HG02759 (cell line): ENCODE measurements at regions not wholly inside any gene's neighbourhood (a gene's known extent, or its start where the extent isn't known, plus 50 kb on each side); places are given as distances from the start of the nearest gene placed in this dataset.
A peak's percentile ranks its signal among the peaks of the same experiment; 100 is the strongest.

Experiments
- ATAC-seq: cut with Tn5 transposase; IDR thresholded peaks from one replicate; pipeline ENCODE4 v1.9.1; 2021; ENCODE audit warnings: mild to moderate bottlenecking, moderate library complexity; ENCODE audit not compliant: unreplicated experiment

DNA sequence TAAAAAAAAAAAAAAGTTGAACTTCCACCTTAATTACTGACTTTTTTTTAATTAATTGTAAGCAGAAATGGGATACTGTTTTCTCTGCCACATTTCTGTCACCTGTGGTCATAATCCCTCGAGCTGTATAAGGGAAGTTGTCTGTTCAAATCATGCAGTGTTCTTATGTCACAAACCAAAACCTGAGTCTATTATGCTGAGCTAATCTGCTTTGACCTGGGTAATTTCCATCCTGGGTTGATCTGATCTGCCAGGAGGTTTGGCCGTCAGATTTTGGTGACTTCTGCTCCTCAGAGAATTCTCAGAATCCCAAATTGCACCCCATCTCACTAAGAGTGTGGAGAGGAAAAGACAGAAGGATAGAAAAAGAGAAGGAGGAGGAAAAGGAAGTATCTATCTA, 683.1 kb downstream of the KCTD8 start:
- no peak for ATAC-seq

DNA sequence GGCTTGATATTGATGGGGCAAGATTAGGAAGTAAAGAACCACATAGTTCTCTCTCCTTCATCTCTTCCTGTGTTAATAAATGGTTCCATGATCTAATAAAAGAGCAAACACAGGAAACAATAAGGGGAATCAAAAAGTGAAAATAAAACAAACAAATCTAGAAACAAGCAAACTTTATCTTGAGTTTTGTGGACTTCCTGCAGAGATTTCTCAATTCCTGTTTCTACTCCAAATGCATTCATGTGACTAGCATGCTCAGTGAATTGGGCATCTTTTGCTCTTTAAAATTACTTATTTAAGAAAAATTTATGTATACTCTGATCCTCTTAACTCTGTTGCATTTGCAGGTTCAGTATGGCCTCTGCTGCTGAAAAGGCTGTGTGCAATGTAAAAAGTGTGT, 682.0 kb downstream of the KCTD8 start:
- peak; percentile 41 for ATAC-seq

- ATAC-seq = no peak
Measured at GRCh38 chr4:43776371-43776770, 672.2 kb downstream of the KCTD8 start.

- no peak for ATAC-seq
Measured at GRCh38 chr4:43778187-43778915, 670.3 kb downstream of the KCTD8 start.

GRCh38 chr4:43781125-43781524, 667.5 kb downstream of the KCTD8 start:
- ATAC-seq = no peak

- ATAC-seq = no peak
Measured at GRCh38 chr4:43782391-43782790, 666.2 kb downstream of the KCTD8 start.

- no peak for ATAC-seq
Measured at GRCh38 chr4:43816116-43816515, 632.5 kb downstream of the KCTD8 start.

DNA sequence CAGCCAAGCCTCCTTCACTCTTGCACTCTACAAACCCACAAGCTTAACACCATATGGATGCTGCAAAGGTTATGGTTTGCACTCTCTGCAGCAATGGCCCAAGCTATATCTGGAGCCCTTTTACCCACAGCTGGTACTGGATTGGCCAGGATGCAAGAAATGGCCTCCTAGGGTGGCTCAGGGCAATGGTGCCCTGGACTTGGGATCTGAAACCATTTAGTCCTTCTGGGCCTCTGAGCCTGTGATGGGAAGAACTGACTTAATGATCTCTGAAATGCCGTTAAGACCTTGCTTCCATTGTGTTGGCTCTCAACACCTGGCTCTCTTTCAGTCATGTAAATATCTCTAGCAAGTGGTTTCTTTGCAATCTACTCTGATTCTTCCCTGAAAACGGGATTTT, 626.0 kb downstream of the KCTD8 start:
- no peak for ATAC-seq

GRCh38 chr4:43835869-43836268, 612.7 kb downstream of the KCTD8 start:
- no peak for ATAC-seq

DNA sequence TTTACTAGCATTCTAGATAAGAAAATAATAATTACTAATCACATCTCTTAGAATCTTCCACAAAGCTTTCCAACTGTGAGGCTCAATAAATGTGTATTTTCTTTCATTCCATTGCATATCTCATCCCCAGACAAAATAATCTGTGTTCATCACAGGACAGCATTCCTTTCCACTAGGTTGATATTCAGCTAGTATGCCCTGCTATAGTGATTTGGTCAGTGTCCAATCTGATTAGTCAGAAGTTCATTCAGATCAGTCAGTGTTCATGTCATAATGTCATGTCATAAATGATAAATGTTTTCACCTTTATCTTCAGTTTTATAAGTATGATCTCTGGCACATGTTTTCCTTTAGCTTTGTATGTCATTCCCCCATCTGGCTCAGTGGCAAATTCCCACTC, 611.4 kb downstream of the KCTD8 start:
- ATAC-seq = no peak

GRCh38 chr4:43837604-43838003, 611.0 kb downstream of the KCTD8 start:
- no peak for ATAC-seq

DNA sequence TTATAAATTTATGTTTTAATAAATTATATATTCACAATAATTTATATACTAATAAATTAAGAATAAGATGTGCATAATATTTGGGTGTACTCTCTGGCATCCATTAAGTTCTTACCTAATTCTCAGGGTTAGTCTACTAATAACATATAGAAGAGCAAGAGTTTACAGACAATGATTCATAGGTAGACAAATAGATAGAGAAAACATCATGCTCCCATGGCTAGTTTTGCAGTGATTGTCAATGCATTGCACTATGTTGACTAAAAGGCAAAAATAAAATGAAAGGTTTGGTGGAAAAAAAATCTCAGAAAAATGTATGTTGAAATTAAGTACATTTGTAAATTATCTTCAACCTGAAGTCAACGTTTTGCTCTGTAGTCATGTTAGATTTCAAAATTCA, 606.0 kb downstream of the KCTD8 start:
- no peak for ATAC-seq

GRCh38 chr4:43843501-43843900, 605.1 kb downstream of the KCTD8 start:
- ATAC-seq = no peak

GRCh38 chr4:43846111-43846587, 602.5 kb downstream of the KCTD8 start:
- no peak for ATAC-seq

DNA sequence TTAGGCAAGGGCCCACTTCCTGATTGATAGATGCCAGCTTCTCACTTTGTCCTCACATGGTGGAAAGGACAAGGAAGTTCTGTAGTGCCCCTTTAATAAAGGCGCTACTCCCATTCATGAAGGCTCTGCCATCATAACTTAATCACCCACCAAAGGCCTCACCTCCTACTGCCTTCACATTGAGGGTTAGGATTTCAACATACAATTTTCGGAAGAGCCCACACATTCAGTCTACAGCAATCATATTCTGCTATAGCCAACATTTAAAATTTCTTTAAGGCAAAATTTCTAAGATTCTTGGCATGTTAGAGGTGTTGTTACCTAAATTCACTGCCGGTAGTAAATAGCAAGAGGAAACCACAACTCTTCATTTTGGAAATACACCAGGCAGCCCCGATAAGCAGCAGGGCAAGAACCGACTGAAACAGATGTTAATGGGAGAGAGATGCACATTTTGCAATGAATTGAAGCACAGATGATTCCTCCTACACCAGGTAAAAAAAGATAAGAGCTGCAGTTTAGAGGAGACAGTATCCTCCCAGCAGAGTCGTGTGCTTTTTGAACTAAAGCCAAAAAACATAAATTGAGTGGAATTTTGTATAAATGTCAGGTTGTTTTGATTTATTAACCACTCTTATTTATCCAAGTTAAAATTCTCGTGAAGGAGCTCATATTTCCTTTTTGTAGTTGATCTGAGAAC, 594.9 kb downstream of the KCTD8 start:
- no peak for ATAC-seq

- ATAC-seq = no peak
Measured at GRCh38 chr4:43855283-43855682, 593.3 kb downstream of the KCTD8 start.

GRCh38 chr4:43864616-43865146, 583.9 kb downstream of the KCTD8 start:
- no peak for ATAC-seq

- ATAC-seq = no peak
Measured at GRCh38 chr4:43867908-43868307, 580.7 kb downstream of the KCTD8 start.

GRCh38 chr4:43875655-43876054, 573.0 kb downstream of the KCTD8 start:
- ATAC-seq = no peak

DNA sequence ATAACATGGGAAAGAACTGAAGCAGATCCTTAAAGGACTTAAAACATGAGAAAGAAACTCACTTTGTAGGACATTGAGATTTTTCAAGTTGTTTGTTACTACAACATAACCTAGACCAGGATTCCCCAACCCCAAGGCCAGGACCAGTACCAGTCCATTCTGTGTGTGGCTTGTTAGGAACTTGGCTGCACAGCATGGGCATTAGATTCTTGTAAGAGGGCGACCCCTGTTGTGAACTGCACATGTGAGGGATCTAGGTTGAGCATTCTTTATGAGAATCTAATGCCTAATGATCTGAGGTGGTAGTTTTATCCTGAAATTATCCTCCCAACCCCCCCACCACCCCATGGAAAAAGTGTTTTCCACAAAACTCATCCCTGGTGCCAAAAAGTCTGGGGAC, 566.1 kb downstream of the KCTD8 start:
- no peak for ATAC-seq

DNA sequence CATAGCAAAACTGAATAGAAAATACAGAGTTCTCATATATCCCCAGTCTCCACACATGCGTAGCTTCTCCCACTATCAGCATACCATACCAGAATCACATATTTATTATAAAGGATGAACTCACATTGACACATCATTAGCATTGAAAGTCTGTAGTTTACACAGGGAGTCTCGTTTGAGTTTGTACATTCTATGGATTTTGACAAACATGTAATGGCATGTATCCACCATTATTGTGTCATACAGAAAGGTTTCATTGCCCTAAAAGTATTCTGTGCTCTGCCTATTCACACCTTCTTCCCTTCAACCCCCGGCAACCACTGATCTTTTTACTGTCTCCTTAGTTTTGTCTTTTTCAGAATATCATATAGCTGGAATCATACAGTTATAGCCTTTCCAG, 562.4 kb downstream of the KCTD8 start:
- ATAC-seq = no peak

DNA sequence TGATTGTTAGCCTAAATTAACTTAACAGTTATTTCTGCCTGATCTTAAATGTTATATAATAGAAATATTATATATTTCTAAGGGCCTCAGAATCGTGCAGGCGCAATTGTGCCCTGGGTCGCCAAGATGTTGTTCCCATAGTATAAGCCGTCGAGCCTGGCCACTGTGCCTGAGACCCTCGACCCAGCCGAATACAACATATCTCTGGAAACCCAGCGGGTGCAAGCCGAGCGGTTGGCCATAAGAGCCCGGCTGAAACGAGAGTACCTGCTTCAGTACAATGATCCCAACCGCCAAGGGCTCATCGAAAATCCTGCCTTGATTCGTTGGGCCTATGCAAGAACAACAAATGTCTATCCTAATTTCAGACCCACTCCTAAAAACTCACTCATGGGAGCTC, 549.8 kb downstream of the KCTD8 start:
- no peak for ATAC-seq
